HG02943 (cell line): ENCODE measurements at regions not wholly inside any gene's neighbourhood (a gene's known extent, or its start where the extent isn't known, plus 50 kb on each side); places are given as distances from the start of the nearest gene placed in this dataset.

Source experiments
- ATAC-seq: cut with Tn5 transposase; IDR thresholded peaks from one replicate; pipeline ENCODE4 v1.9.1; 2021; ENCODE audit warnings: mild to moderate bottlenecking, low read depth, moderate library complexity; ENCODE audit not compliant: unreplicated experiment

DNA sequence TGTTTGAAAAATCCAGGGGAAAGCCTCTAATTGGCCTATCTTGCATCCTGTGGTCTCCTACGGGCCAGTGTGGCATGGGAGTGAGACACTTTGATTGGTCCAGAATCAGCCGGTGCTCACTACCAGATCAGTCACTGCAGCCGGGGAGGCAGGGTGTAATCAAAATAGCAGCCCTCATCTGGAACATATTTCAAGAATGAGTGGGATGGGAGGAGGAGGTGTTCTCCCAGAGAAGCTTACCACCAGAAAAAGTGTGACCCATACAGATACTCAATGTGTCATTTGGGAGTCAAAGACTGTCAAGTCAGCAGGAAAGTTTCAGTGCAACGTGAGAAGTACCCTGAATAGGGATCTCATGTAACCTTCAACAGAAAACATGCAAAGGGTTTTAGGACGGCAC, 393.9 kb upstream of the SLC14A2 start:
- no peak for ATAC-seq

DNA sequence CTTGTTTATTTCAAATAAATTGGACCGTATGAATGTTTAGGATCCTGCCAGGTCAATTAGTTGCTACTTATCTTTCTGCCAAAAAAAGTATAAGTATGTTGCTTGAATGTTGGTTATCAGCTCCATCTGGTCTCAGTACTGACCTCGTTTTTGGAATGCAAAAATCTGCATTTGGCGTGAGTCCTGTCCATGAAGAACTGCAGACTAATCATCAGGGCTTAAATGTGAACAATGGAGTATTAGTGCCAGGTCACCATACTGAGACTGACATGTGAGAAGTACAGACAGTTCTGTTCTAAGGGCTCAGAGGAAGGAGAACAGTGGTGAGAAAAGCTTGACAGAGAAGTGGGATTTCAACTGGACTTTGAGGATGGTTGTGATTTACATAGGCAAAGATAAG, 393.1 kb upstream of the SLC14A2 start:
- no peak for ATAC-seq

DNA sequence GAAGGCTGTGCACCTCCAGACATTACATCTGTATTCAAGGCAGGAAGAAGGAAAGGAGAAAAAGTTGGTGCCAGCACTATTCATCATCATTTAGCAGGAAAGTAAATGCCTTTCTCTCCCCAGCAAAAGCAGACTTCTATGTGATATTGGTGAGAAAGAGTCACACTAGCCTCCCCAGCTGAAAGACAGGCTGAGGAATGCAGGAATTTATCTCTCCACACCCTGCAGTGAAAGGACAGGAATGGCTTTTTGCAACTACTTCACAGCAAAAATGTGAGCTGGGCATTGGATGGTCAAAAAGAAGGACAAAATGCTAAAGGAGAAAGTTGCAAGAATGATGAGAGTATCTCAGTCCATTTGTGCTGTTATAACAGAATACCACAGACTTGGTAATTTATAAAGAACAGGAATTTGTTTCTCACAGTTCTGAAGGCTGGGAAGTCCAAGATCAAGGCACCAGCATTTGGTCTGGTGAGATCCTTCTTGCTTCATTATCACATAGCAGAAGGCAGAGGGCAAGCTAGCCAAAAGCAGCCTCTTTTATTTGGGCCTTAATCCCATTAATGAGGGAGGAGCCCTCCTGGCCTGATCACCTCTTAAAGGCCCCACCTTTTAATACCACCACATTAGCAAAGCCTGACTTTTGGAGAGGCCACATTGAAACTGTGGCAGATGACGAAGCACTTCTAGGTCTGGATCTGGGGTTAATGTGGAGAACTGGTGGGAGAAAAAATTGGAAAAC, 388.1 kb upstream of the SLC14A2 start:
- no peak for ATAC-seq

DNA sequence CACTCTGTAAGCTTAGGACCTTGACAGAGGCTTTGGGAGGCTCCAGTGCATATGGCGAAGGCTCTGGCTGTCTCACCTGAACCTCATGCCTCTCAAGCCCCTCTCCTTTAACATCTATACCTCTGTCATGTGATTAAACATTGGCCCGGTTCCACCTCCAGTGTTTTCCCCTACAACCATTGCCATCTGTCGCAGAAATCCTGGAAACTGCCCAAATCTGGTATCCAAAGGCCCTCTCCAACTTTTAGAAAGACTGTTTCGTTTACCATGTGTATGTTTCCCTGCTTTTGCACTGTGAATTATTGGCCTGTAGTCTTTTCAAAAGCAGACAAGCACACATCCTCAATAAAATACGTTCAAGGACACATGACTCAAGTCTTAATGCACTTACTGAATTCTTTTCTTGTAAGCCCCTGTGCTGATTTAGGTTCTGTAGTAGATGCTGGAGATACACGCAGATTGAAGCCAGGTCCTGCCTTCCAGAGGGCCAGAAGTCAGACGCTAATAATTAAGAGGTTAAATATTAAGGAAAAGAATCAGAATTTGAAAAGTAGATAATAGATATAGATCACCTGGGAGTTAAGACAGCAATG, 386.4 kb upstream of the SLC14A2 start:
- no peak for ATAC-seq

DNA sequence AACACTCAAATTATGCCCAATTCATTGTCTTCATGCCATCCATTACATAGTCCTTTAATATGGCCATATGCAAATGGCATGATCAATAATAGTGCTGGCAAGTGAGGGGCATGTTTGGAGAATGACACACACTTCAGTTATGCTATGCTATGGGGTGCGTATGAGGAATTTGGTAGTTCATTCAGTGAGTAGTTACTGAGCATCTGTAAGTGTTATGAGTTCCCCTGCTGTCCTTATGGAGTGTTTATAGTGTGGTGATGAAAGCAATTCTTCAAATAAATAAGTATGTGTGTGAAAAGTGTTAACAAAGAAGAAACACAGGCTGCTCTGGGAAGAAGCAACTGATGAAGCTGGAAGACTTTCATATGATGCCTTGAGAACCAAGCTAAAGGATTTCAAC, 383.7 kb upstream of the SLC14A2 start:
- ATAC-seq: no peak

DNA sequence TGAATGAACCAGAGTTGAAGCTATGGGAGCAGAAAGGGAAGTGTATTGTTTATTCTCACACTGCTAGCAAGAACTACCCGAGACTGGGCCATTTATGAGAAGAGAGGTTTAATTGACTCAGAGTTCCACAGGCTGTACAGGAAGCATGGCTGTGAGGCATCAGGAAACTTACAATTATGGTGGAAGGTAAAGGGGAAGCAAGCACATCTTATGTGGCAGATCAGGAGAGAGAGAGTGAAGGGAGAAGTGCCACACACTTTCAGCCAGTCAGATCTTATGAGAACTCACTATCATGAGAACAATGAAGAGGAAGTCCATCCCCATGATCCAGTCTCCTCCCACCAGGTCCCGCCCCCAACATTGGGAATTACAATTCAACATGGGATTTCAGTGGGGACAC, 383.2 kb upstream of the SLC14A2 start:
- ATAC-seq: no peak

DNA sequence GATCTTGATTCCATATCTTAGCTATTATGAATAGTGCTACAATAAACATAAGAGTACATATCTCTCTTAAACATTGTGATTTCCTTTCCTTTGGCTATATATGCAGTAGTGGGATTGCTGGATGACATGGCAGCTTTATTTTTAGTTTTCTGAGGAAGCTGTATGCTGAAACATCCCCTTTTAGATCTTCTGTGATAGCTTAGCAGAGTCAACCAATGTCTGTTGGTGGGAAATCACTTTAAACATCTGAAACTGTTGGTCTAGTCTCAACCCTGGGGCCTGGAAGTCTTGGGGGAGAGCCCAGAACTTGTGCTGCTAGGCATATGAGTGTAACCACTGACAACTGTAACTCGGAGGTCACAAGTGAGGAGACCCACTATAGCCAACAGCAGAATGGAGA, 378.6 kb upstream of the SLC14A2 start:
- ATAC-seq: no peak

DNA sequence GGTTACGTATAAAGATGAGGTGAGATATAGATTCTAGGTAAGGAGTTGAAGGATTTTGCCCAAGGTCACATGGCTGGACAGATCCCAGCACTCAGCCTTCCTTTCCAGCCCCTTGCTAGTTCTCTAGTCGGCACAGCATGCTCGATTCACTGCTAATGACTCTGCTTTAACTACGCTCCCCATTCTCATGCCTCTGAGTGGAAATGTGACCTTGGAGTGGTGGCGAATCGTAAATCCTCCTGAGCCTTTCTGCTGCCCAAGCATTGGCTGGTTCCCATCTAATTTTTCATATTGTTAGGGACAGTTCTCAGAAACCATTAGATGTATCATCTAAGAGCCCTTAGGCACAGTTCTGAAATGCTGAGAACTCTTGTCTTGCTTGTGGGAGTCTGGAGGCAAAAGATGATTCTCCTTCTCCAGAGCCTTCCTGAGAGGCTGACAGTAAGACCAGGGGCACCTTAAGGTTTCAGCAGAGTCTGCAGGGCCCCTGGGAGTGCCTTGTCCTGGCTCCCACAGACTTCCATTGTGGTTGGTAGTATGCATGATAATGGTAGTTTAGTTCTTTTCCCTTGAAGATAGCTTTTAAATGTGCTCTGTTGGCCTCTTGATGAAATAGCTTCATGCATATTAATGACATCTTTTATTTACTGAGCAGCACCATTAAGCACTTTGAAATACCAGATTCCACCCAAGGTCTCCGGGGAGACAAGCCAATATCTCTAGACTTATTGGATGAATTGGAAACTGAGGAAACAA, 377.8 kb upstream of the SLC14A2 start:
- ATAC-seq: no peak

DNA sequence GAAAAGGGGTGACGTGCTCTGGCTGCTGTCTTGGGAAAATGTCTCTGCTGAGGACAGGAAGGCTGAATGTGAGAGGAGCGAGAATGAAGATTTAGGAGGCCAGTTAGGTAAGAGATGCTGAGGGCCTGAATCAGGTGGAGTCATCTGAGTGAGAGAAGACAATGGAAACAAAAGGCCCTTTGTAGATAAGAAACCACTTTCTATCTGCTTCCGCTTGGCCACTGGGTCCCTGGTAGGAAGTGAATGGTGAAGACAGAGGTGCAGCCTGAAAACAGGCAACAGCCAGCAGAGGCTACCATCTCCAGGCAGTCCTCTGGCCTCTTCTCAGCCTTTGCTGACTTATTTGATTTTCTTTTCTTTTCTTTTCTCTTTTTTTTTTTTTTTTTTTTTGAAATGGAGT, 374.0 kb upstream of the SLC14A2 start:
- no peak for ATAC-seq

DNA sequence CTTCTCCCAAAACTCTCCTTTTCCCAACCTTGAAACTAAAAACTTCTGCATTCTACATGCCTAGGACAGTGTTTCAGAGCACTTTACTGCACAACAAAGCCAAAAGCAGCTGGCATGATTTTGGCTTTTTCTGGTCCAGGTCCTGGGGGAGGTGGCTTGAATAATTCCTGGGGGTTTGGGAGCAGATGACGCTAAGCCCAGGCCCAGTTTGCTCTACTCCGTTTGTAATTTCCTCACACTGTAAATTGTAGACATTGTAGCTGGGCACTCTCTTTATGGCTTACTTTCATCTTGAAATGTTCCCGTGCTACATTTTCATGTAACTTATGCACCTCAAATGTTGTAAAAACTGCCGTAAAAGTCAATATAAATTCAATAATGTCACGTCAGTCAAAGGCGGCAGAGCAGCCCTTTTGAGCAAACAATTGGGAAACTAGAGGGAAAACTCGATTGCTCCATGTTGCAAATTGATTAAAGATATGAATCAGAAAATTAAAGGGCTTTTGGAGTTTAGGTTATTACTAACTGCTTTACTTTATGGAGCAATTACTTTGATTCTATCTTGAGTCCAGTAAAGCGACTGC, 373.2 kb upstream of the SLC14A2 start:
- no peak for ATAC-seq

DNA sequence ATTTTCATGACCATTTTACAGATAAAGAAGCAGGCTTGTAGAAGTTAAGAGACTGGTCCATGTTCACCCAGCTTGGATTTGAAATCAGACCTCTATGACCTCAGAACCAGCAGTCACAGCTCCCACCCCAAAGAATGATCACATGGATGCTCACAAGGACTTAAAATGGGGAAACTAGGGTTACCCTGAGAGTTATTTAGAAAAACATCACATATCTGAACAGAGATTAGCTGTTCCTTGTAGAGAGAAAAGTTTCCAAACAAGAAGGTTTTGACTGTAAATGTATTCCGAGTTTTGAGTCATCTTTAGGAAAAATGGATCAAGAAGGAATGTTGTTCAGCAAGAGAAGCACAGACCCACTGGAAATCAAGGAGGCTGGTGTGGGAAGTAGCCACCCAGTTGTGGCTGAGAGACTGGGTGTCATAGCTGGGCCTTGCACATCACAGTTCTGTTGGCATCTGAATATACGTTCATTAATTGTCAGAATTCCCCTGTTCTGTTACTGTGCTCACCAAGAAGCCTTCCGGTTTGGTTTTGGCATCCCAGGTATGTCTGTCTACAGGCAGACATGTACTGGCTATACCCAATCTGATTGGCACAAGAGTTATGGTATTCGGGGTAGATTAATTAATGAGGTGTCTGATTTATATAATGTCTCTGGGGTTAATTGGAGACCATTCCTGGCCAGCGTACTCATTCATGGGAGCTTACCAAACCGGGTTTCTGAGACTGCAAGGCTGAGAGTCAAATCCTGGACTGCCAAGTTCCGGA, 371.8 kb upstream of the SLC14A2 start:
- no peak for ATAC-seq

DNA sequence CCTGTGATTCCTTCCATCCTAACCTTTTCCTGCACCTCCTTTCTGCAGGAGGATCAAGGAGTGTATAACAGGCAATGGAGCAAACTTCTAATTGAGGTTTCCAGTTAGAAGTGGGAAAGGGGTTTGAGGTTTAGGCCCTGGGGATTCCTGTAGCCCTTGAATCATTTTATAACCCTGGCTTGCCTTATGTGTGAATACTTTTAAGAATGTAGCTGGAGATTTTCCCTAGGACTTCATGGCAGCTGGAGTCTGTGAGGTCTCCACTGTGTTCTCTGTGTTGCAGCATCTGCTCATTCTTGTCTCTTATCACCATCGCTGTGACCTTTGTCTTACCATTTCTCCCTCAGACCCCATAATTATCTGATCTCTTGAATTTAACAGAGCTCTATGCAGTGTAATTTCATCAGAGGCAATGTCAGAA, 370.2 kb upstream of the SLC14A2 start:
- no peak for ATAC-seq

DNA sequence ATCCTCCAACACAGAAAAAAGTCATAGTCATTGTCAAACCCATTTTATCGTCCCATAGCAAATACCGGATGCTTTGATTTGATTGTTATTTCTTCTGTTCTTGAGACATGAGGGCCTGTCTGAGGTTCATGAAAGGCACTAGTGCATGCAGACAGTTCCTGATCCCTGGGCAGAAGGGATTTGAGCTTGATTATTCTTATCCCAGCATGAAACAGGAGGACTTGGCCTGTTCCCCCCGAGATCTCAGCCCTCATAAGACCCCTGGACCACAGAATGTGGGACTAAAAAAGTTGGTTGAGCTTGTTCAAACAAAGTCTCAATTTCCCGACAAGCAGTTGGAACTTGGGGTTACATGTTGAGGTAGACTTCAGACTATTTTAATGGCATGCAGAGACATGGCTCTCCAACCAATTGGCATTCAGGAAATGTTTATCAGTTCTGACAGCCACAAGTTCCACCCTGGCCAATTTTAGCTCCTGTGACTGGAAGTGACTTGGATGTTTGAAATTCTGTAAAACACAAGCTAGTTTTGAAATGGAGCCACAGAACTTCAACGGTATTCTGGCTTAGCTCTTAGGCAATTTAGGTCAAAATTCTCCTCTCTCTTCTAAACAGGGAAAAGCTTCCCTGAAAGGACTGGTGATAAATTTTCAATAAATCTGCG, 366.9 kb upstream of the SLC14A2 start:
- ATAC-seq: no peak

DNA sequence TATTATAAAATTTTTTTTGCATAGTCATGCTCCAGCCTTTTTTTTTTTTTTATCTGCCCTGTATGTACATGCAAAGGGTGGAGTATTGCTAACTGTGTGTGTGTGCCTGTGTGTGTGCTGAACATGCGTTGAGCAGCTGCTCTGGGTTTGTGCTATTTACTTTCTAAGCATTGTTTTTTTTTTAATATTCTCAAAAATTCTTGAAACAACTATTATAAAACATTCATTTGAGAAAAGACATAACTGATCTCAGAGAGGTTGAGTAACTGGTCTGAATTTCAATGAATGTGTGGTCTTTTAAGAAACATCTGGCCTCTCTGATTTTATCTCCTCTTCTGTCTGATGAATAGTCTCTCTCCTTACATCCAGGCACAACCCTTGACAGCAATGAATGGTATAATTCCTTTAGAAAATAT, 366.0 kb upstream of the SLC14A2 start:
- ATAC-seq: no peak

DNA sequence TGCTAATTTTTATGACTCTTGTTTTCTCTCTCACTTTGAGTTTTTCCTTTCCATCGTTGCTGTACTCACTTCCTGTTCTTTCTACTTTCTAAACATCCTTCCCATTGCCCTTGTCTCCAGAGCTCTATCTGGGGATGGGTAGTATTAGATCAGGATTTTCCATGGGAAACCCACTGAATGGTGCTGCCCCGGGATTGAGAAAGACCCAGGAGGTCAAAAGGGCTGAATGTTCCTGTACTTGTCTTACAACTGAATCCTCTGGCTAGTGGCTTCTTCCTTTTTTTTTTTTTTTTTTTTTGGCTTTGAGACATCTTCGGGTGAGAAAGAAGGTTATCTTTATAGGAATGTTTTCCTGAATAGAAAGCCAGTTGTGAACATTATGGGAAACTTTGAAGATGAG, 364.8 kb upstream of the SLC14A2 start:
- no peak for ATAC-seq

DNA sequence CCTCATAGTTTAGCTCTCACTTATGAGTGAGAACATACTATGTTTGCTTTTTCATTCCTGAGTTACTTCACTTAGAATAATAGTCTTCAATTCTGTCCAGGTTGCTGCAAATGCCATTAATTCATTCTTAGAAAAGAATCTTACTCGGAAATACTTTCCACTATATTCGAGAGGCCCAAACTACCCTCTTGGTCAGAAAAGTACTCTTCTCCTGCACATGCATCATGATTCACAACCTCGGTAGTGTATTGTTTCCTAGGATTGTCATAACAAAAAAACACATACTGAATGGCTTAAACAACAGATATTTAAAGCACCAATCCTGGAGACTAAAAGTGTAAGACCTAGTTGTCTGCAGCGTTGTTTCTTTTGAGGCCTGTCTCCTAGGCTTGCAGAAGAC, 364.0 kb upstream of the SLC14A2 start:
- ATAC-seq: no peak

DNA sequence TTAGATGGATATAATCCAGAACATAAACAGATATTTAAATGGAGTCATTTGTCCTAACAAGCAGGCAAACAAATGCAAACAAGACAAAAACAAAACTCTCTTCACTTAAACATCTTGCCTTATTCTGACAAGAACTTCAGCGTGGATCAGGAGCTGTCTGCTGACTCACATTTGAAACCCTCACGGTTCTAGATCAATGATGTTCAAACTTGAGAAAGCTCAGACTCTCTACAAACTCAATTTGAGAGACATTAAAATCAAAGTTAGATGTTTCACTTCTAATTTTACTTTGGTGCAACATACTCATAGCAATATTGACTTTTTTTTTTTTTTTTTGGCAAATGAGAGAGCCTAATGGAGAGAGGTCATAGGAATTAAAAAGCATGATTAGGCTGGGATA, 362.8 kb upstream of the SLC14A2 start:
- no peak for ATAC-seq

DNA sequence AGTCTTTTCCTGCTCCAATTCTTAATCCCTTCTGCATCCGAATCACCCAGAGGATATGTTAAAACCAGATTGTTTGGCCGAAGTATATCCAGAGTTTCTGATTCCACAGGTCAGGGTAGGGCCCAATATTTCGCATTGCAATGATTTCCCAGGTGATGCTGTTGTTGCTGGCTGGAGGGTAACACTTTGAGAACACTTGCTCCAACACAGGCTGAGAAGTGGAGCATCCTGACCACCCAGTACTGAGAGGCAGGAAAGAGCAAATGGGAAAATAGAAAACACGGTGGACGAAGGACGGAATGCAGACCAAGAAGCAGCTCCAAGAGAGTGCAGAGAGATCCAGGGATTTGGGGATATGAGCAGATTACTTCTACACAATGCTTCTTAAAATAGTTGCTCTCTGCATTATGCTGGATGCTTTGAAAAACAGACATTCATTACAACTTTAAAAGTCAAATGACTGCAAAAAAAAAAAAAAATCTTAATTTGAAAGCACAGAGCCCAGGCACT, 362.2 kb upstream of the SLC14A2 start:
- ATAC-seq: no peak

DNA sequence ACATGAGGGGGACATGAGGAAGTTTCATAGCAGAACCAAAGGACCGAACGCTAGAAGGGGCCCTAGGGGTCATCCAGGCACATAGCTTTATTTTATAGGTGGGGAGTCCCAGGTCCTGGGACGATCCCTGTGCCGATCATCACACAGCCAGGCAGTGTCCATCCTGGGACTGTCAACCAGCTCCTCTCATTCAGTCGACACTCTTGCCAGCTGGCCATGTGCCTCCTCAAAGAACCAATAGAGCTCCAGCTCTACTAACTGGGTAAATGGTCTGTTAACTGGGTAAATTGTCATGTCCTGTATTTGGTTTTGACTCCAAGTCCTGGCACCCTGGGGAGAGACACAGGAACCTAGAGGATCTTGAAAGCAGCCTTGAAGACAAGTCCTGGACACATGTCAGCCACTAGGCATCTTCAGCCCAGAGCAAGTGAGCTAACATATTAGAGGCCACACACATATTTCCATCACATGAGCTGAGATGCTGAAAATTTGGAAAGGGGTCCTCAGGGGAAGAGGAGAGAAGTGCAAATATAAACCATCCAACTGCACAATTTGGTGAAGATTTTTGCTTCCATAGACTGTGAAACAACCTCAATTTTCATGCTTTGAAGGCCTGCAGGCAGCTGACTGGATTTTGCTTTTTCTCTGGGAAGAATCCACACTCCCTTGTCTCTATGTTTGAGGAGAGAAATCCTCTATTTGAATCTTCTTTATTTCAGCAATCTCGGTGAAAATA, 361.1 kb upstream of the SLC14A2 start:
- ATAC-seq: no peak
